ENCODE measurements at regions not wholly inside any gene's neighbourhood (a gene's known extent, or its start where the extent isn't known, plus 50 kb on each side); places are given as distances from the start of the nearest gene placed in this dataset.

GRCh38 chr15:95816591-95816990, 513.9 kb upstream of the NR2F2 start:
- no peak for DNase-seq

- no peak for DNase-seq
These were observed 507.5 kb upstream of the NR2F2 start for GRCh38 chr15:95822961-95823360.

- no peak for DNase-seq
These were observed 505.3 kb upstream of the NR2F2 start for GRCh38 chr15:95825208-95825607.

DNA sequence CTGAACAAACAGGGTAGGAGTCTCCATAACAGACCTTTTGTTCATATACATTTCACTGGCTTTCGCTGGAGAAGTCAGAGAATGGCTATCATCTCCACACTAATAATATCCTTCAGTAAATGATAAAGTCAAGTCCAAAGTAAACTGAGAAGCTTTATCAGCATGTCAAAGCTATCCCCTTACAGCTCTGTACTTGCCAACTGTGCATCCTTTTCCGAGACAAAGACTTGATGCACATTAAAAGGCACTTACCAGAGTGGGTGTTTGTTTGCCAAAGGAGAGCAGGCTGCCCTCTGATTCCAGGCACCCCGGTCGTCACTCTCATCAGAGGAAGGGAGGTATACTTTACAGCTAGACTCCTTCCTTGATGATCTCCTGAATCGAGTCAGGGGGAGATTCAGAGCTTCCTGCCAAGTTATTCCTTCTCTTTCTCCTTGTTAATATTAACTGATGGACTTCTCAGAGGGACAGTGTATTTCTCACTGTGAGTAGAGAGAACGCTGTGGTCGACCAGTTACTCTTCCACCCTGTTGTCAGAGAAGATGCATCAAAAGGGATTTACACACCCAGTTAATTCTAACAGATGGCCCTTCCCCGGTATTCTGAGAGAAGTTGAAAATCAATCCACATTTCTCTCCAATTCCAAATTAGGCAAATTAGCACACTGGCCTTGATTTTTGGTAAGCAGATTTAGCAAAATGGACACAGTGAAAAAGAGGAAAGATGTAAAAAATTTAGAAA, 504.7 kb upstream of the NR2F2 start:
- no peak for DNase-seq

- no peak for DNase-seq
These were observed 503.9 kb upstream of the NR2F2 start for GRCh38 chr15:95826412-95827195.

- no peak for DNase-seq
These were observed 501.4 kb upstream of the NR2F2 start for GRCh38 chr15:95829062-95829461.

DNA sequence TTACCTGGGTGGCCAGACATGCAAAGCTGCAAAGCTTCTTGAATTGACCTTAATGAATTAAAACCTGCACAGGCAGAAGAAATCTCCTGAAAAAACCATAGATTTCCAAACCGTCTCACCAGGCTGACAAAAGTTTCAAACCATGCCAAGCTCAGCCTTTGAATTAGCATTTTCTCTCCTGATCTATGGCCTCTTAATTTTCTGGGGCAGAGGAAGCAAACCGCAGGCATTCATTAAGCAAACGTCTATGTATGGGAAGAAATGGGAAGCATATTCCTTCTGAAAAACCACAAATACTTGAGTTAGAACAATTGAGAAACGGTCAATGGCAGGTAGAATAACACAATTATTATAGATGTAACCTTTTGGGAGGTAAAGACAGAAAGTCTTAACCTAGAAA, 500.2 kb upstream of the NR2F2 start:
- DNase-seq: no peak

GRCh38 chr15:95832668-95833067, 497.8 kb upstream of the NR2F2 start:
- no peak for DNase-seq

DNA sequence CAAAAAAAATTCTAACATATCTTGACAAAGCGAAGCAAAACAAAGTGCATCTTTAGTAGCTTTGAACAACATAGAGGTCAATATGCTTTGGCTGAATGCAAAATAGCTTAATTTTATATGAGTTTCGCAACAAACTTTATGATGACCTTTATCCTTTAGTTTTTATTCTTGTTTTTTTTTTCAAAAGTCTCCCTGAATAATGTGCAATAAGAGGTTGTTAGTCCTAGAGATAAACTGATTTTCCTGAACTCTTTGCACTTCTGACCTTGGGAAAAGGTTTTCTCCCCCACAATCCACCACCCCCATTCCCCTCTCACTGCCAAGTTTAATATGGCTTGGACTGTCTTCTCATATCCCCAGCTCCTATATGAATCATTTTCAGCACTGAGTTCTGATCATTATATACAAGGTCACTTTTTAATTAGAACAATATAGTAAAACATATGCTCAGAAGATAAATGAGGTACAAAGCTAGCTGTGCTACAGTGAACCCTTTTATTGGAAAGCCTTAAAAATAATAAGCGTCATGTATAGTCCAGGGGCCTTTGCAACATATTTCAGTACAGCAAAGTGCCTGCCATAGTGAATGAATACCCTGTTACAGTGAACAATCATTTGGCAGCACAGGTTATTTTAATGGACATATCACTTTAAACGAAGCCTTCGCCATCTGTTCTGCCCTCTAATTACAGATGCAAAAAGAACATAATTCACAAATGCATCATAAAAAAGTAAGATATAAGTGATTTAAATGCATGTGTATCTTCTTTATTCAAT, 496.3 kb upstream of the NR2F2 start:
- DNase-seq: no peak

DNA sequence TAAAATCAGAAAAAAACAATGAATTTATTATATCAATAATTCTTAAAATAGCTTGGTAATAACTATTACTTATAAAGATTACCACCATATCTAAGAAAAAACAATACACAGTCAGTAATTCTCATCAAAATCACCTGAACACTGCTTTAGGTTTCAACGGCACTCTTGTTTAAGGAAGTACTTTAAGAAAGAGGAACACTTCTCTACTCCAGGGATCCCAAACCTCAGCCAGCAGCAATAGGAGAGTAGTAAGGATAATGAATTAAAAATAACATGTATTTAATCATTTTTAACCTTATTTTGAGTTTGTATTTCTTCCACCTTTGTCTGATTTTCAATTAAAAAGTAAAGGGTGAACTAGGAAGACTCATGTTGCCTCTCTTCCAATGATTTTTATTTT, 494.0 kb upstream of the NR2F2 start:
- no peak for DNase-seq

- DNase-seq: no peak
These were observed 493.0 kb upstream of the NR2F2 start for GRCh38 chr15:95837341-95838004.

- DNase-seq: no peak
These were observed 491.1 kb upstream of the NR2F2 start for GRCh38 chr15:95839367-95839782.

DNA sequence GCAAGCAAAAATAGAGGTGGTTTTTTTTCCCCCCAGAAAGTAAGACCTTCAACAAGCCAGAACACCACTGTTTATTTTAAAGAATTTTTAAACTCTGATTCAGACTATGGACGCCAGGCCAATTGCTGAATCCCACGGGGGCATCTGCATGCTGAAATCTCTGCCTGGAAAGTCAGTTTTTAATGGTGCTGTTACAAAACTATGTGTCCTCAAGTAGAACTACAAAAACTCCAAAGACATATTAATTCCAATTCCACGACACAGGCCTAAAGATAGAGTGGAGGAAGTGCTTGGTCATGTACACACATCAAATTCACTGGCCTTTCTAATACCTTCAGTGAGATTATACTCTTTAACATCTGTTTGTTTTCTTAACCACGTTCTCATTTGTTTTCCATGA, 490.5 kb upstream of the NR2F2 start:
- DNase-seq: no peak

DNA sequence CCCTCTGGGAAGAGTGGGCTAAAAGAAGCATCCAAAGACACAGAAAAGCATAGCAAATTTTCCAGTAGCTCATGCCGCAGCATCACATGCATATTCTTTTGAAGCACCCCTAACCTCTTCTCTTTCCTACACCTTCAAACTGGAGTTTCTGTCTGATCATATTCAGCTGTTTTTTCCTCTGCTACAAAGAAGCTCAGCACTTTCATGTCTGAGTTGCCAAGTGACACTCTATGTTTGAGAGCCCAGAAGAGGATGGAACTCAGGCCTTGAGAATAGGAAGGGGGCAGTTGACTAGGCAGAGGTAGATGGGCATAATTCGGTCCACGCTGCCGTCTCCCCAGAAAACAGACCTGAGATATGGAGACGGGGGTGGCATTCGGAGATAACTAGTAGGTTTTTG, 489.6 kb upstream of the NR2F2 start:
- no peak for DNase-seq

DNA sequence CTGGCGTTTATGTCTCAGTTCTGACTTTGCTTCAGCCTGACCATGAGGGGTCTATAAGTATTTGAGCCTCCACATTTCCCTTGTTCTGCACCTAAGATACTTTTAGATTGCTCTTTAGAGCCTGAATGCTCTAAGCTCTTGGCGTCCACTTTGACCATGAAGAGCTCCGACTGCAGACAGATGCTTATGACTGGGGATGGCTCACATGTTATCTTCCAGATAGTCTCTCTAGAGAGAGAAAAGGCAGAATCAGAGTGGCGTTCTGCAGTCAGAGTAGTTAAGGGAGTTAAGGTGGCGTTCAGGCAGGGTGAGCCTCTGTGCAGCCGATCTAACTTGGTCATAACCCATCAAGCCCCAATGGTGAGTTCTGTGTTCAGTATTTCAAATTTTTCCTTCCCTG, 487.9 kb upstream of the NR2F2 start:
- no peak for DNase-seq

DNA sequence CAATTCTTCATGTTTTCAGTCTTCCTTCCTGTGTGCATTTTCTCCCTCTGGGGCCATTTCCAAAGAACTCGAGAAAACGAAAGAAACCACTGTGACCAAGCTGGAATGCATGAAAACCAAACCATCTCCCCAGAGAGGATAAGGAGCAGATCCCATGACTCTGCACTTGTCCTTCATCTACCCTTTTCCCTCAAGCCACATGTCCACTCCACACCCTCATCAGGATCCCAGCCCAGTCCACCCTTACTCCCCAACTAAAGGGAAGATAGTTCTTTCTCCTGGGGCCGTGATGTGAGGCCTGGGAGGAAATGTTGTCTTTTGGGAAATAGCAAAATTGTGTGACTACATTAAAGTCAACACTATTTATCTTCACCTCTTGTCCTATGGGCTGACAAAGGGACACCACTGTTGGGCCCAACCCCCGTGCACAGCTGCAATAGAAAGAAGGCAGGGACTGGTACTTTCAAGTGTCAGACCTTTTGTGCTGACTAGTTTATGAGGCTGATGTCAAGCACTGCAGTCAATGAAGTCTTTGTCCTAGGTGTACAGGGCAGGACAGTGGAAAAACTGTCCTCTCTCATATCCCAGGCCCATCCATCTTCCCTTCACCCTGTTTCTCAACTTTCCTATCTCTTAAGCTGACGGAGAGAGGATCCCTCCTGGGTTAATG, 487.1 kb upstream of the NR2F2 start:
- DNase-seq: no peak

DNA sequence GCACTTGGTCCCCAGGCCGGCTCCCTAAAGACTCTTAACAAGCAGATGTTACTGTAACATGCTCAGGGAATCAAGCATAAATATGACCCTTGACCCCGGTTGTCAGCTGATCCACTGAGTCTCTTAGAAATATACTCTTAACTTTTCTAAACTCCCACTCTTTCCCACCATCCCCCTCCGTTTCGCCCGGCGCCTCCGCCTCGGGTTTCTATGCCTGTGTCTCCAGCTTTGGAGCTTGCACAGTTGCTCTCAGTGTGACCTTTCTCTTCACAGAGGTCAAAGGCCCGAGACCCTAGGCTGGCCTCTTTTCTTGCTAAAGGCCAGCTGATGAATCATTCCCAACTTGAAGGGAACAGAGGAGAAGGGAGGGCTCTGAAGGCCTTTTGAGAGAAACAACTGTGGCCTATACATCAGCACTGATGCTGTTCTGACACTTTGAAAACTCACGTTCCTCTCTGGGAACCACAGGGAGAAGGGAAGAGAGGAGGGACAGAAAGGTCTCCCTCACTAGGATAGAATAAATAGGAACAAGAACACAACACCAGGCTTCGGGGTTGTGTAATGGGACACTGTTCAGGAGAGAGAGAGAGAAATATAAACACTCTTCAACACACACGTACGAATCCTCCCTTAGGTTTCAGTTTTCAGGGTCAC, 484.5 kb upstream of the NR2F2 start:
- DNase-seq: no peak

DNA sequence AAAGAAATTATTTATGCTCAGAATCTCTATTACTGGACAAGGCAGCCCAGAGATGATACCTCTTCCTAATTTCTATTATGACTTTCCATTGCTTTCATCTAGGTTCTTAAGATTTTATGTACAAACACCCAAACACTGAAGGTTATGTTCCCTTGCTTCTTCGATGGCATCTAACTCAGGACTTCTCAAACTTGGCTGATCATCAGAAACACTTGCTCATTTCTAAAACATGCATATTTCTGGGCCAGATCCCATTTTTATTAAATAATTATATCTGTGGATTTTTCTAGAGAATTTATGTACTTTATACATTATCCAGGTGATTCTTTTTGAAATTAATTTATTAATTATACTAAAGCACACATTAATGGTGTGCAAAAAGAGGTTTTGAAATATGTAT, 482.4 kb upstream of the NR2F2 start:
- no peak for DNase-seq

DNA sequence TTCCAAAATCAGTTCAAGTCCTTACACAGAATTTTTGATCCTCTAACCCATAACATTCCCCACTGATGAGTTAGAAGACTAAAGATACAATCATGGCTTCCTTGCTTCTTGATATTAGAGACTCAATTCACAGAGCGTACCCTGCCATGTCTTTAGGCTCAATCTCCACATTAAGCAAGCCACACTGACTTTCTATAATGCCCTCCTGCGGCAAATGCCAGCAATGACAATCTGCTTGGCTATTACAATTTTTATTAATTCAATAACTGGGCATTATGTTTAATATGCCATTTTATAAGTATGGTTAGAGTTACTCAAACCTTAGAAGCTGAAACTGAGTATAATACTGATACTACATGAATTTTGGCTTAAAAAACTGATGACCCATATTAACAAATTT, 479.7 kb upstream of the NR2F2 start:
- DNase-seq: no peak

GRCh38 chr15:95853350-95853749, 477.1 kb upstream of the NR2F2 start:
- DNase-seq: no peak

- DNase-seq: no peak
These were observed 473.3 kb upstream of the NR2F2 start for GRCh38 chr15:95857124-95857757.

GRCh38 chr15:95857758-95858157, 472.7 kb upstream of the NR2F2 start:
- no peak for DNase-seq

Measured in activated CD4-positive, alpha-beta T cell treated with anti-CD3 and anti-CD28 coated beads, Interleukin-2, amount 50 U/mL, for 1 hour (primary cell).